ENCODE measurements at regions not wholly inside any gene's neighbourhood (a gene's known extent, or its start where the extent isn't known, plus 50 kb on each side); places are given as distances from the start of the nearest gene placed in this dataset.
"Not testable (repeated sequence)": the region's sequence is repeated elsewhere in the genome, so short reads cannot be mapped to it uniquely, and the experiment has no call there.

DNA sequence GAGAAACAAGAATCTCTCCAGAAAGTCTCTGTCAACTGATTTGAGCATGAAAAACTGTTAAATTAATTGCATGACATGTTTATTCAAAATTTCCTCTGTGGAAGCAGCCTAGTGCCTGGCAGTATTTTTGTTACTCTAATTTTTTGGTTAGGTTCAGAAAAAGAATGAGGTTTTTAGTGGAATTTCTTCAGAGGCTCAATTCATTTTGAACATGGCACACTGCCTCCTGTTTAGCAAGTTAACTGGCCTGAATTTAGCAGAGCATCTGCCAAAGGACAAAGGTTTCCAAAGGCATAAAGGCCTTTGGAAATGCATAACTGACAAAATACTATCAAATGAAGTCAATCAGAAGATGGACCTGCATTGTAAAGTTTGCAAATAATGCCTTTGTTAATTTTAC lies 1326.5 kb downstream of the PLA2G4A start:
- no peak for DNase-seq (ENCODE audit: low spot score)

DNA sequence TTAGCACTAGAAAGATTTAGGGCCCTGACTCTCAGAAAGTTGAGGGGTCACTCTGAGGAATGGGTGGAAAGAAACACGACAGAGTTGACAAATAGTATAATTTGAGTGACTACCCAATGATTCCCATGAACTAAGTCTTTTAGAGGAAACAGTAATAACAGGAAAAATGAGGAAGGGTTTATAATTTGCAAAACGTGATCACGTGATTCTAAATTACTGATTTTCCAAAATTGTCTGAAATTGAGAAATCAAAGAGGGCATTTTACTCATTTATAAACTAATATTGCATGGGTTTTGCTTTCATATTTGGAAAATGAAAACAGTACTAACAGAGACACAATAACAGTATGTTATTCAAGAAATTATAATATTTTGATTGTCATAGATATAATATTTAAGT lies 1335.7 kb downstream of the PLA2G4A start:
- DNase-seq (ENCODE audit: low spot score): no peak

DNA sequence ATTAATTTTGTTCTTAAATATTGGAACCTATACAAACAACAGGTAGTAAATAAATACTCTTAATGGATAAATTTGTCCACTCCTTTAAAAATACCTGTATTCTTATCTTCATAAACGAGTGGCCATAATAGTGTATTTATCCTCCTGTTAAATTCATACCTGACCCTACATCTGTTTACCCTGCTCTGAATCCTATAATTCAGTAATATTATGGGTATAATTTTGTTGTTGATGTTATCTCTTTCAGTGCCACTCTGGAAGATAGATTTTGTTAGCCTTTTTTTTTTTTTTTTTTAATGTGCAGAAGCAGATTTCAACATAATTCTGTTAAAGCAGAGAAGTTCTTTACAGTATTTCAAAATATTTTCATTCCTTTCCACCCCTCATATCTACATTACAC lies 1337.9 kb downstream of the PLA2G4A start:
- peak; percentile 27 for DNase-seq (ENCODE audit: low spot score)

DNA sequence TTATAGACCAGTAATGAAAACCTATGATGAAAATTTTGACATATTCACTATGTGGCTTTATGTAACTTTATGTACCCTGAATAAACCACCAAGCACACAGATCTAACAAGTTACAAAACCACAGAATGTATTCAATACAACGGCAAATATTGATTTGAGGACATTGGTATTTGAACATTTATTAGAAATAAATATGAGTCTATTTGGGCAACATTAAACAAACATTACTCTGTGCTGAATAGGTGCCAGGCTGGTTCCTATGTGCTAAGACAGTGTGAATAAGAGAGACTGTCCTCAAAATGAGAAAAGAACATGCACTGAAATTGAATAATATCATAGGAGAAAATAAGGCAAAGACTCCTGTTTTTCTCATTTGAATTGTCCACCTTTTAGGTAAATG lies 1341.2 kb downstream of the PLA2G4A start:
- DNase-seq (ENCODE audit: low spot score): no peak

DNA sequence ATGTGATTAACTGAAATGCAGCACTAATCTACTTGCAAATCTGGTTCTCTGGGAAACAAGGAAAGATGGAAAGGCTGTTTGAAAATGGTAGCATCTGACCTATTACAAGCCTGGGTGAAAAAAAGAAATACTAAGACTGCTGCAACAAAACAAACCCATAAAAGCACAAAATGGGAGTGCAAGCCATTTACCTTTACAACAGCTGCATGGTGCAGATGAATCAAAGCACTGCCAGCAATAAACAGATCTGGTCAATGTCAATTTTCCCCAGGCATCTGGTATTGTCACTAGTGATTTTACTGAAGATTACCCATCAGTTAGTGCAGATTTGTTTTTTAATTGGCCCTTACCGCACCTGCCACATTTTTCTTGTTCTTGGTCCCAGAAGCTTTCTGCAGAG lies 1341.7 kb downstream of the PLA2G4A start:
- DNase-seq (ENCODE audit: low spot score): peak; percentile 99

DNA sequence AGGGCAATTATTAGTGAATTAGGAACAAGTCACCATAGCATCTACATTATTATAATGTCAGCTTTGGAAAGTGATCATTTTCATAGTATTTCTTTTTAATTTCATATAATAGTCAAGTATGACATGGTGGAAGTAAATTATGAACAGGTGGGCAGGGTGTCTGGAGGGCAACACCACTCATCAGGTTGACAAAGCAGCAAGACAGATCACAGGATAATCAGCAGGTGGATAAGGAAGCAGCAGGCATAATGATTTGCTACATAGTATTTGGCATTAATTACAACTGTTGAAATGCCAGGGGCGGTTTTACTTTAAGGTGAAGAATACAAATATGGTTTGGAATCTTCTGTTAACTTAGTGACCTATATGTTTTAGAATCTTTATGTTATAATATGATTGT lies 1342.2 kb downstream of the PLA2G4A start:
- DNase-seq (ENCODE audit: low spot score): peak; percentile 91

DNA sequence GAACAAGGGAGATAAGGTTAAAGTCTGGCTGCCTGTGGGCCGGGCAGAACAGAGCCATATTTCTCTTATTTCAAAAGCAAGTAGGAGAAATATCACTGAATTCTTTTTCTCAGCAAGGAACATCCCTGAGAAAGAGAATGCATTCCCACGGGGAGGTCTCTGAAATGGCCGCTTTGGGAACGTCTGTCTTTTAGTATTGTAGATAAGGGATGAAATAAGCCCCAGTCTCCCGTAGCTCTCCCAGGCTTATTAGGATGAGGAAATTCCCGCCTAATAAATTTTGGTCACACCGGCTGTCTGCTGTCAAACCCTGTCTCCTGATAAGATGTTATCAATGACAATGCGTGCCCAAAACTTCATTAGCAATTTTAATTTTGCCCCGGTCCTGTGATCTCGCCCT lies 1353.3 kb downstream of the PLA2G4A start:
- not testable (repeated sequence) for DNase-seq (ENCODE audit: low spot score)

DNA sequence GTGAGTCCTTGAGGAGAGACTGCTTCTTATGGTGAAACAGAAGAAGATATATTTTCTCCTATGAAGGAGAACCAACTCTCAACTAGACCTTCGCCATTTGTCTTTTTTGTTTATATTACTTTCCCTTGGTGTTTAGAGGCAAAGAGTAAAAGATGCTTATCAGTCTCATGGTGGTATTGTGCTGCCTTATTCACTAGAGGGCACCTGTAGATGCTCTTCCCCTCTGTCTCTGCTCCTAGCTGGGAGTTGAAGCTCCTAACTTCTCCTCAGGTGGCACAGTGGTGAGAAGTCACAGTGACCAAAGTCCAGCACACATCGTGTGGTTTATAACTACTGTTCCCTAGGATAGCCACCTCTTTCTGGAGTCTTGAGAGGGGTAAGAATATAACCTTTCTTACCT lies 1359.6 kb downstream of the PLA2G4A start:
- no peak for DNase-seq (ENCODE audit: low spot score)

DNA sequence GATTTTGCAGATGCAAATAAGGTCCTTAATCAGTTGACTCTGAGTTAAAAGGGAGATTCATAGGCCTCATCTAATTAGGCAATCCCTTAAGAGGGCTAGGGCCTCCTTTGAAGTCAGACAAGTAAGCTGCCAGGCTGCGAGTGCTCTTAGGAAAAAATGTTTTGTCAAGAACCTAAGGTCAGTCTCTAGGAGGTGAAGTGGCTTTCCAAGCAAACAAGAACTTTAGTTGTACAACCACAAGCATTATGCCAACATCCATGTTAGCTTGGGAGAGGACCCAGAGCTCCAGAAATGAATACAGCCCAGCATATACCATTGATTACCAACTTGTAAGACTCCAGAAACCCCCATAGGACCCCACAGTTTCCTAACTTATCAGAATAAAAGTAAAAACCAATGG lies 1366.2 kb downstream of the PLA2G4A start:
- DNase-seq (ENCODE audit: low spot score): no peak

DNA sequence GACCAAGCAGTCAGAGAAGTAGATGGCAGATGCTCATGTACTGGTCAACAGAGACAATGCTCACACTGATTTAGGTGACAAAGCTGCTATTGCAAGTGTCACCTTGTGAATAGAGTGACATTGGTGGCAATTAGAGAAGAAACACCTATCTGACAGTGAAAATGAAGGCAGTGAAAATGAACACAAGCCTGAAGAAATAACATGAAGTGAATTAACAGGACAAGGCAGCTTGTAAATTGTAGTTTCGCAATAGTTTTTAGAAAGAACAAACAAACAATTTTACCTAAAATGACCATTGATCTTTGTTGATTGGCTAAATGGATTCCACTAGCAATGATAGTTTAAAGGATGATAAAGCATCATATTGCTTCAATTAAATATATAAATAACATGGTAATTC lies 1389.5 kb downstream of the PLA2G4A start:
- no peak for DNase-seq (ENCODE audit: low spot score)

DNA sequence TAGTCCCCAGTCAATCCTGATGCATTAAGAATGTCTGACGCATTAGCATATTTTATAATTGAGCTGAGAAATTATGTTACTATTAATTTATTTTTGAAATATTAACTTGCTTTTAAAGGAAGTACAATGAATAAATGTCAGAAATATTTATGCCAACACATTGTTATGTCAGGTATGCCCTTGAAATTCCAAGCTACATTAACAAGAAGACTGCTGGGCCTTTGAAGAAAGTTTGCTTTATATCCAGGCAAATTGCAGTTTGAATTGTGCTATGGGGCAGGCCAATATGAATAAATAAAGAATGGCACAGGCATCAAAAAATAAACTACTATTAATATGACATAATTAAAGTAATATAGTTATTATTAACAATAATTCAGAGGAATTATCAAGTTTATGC lies 1391.3 kb downstream of the PLA2G4A start:
- DNase-seq (ENCODE audit: low spot score): no peak

DNA sequence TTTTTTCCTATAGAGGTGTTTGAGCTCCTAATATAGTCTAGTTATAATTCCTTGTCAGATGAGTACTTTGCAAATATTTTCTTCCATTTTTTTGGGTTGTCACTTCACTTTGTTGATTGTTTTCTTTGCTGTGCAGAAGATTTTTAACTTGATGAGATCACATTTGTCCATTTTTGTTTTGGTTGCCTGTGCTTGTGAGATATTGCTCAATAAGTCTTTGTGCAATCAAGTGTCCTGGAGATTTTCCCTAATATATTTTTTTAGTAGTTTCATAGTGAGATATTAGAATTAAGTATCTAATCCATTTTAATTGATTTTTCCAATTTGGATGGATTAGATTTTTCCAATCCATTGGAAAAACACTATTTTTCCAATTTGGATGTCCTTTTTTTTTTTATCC lies 1395.5 kb downstream of the PLA2G4A start:
- no peak for DNase-seq (ENCODE audit: low spot score)

DNA sequence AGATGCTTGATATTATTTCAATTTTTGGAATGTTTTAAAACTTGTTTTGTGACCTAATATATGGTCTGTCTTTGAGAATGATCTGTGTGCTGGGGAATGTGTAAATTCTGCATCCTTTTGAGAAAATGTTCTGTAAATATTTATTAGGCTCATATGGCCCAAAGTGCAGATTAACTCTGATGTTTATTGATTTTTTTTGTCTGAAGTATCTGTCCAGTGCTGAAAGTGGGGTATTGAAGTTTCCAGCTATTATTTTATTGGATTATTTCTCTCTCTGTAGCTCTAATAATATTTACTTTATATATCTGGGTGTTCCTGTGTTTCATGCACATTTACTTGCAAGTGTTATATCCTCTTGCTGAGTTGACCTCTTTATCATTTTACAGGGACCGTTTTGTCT lies 1397.2 kb downstream of the PLA2G4A start:
- DNase-seq (ENCODE audit: low spot score): no peak

DNA sequence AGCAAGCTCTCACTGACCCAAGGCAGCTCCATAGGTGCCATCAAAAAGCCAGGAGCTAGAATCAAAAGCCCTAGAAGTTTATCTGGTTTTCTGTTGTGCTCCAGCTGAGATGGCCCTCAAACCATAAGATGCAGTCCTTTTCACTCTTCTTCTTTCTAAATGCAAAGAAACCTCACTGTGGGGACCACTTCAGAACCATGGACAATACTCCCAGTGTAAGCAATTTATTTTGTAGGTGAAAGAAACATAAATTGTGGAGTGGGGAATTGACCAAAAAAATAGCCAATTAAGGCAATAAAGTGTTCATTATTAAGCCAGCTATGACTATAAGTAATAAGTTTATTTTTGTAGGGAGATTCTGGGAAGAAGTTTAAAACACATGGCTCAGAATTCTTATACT lies 1399.9 kb downstream of the PLA2G4A start:
- no peak for DNase-seq (ENCODE audit: low spot score)

DNA sequence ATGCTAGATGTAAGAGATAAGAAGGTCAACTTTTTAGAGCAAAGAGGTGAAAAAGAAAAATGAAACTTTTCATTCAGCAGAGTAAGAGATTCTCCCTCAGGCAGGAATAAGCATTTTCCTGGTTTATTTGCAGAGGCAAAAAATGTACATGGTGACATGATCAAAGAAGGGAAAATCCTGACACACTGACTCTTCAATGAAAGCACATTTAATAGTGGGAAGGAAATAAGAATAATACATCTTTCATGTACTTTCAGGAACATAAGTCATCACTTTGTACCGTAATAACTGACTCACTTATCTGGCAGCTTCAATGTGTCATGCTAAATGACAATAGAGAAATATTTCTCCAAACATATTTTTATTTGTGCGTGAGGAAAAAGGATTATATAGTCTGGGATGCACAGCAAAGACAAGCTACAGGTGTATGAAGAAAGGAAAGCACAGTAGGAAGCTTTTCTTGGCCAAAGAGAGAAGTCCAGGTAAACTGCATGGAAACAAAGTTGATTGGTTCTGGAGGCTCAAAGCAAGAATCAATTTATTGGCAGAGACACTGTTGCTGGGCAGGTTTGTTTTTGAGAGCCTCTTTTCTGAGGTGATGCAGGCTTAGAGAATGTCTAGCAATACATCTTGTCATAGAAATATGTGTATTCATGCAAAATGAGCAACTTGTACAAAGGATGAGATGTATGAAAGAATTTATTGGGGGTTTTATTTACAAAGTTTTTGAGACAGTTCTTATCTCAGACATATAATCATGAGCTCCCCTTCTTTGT lies 1409.0 kb downstream of the PLA2G4A start:
- no peak for DNase-seq (ENCODE audit: low spot score)

DNA sequence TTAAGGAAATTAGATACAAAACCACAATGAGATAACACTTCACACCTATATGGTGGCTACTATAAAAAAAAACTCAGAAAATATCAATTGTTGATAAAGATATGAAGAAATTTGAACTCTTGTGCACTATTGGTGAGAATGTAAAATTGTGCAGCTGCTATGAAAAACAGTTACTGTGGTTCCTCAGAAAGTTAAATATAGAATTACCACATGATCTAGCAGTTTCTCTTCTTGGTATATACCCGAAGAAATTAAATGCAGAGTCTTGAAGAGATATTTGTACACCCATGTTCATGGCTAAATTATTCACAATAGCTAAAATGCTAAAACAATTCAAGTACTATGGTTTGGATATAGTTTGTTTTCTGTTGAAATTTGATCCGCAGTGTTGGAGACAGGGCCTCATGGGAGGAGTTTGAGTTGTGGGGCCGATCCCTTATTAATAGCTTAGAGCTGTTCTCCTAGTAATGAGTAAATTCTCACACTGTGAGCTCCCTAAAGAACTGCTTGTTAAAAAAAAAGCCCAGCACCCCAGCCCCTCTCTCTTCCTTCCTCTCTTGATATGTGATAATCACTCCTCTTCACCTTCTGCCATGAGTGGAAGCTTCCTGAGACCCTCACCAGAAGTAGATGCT lies 1412.1 kb downstream of the PLA2G4A start:
- DNase-seq (ENCODE audit: low spot score): no peak

DNA sequence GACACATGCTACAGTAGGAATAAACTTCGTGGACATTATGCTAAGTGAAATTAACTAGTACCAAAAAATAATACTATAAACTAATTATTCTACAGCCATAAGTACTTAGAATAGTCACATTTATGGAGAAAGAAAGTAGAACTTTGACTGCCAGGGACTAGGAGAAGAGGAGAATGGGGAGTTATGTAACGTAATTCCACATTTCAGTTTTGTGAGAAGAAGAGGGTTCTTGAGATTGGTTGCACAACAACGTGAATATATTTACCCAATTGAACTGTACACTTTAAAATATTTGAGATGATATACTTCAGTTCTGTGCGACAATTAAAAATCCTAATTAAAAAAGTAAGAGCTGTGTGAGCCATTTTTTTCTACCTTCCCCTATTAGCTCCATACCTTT lies 1412.9 kb downstream of the PLA2G4A start:
- no peak for DNase-seq (ENCODE audit: low spot score)

DNA sequence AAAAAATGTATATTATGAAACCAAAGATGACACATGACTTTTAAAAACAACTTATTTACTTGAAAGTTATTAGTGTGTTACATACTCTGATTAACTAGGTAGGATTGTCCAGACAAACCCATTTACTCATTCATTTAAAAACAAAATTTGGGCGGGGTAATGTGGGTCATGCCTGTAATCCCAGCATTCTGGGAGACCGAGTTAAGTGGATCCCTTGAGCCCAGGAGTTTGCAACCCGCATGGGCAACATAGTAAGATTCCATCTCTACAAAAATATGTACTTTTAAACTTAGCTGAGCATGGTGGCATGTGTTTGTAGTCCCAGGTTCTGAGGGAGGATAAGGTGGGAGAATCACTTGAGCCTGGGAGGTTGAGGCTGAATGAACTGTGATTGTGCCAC lies 1414.7 kb downstream of the PLA2G4A start:
- no peak for DNase-seq (ENCODE audit: low spot score)

DNA sequence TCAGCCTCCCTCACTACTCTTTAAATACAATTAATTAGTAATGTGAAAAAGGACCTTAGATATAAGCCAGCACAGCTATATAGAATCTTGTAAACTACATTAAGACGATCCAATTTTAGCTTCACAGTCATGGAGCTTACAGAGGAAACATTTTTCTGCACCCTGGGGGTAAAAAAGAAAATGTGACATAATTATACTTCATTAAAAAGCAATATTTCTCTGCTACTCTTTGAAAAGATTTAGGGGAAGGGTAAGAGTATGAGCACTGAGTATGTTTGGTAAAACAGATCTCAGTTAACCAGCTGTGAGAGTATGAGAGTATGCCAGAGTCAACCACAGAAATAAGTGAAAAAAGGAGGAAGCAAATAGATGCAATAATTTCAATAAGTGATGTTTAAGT lies 1415.9 kb downstream of the PLA2G4A start:
- DNase-seq (ENCODE audit: low spot score): no peak

DNA sequence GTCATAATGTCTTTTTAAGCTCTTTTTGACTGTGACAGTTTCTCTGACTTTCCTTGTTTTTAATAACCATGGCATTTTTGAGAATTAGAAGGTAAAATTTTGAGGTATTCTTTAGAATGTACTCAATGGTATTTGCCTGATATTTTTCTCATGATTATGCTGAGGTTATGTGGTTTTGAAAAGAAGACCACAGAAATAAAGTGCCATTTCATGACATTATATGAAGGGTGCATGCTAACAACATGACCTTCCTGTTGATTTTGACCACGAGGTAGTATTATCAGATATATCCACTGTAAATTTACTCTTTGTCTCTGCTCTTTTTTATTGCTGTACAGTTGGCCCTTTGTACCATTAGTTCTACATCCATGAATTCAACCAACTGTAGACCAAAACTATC lies 1418.5 kb downstream of the PLA2G4A start:
- no peak for DNase-seq (ENCODE audit: low spot score)

DNA sequence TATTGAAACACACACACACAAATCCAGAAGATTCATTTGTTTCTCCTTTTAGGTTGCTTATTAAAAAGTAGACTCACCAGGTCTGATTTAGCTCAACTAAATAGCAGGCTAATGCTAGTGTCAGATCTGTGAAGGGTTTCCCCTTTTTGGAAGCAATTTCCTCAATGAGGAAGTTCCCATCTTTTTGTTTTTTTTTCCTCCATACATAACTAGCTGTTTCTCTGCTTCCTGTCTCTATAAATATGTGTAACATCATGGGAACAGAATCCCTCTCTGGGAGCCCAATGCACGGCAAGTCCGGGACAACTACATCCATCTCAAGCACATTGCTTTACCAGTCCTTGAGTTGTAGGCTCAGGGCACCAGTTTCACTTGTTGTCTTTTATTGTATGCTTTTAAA lies 1421.1 kb downstream of the PLA2G4A start:
- DNase-seq (ENCODE audit: low spot score): no peak

DNA sequence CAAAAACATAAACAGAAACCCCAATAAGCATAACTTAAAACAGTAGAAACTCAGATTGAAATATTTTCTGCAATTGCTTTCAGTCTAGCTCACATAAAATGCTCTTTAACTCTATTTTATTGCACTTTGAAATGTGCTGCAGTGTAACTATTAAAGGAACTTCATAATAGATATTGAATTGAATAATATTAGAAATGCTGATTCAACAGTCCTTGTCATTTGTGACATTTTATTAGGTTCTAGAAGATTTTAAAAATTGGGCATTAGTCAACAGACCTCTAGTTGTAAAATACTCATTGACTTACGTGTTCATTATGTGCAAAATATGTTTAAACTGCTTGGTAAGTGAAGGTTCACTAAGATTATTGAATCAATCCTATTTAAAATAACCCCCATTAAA lies 1422.3 kb downstream of the PLA2G4A start:
- DNase-seq (ENCODE audit: low spot score): no peak

DNA sequence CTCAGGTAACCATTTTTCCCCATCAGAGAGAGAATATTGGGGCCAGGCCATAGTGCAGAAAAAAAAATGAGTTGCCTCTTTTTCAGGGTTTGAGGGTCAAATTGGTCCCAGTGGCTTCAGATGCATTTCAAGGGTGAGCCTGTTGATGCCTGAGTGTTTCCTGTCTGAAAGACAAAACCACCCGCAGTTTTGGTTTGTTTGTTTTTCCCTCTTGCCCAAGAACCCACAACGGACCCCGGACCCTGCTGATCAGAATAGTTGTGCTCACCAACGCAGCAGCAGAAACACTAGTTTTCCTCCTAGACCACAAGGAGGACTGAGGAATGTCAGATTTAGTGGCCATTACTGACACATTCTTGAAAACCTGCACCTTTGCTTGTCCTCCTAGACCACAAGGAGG lies 1433.1 kb downstream of the PLA2G4A start:
- DNase-seq (ENCODE audit: low spot score): no peak

DNA sequence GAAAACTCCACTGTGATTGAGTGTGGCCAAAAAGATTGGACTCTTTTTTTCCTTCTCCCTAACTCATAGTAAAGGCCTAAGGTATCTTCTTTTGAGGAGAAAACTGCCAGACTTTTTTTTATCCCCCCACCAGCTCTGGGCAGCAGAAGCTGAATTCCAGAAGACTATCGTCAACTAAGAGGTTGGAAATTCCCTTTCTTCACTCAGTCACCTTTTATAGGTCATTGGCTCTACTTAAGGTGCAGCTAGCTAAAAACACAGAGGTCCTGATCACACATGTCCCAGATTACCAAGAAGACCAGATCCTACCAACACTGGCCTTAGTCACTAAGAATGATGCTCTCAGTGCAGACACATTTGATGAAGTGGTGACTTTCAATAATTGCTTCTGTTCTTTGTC lies 1441.2 kb downstream of the PLA2G4A start:
- DNase-seq (ENCODE audit: low spot score): no peak

All from SK-N-DZ (cell line).